ENCODE measurements at regions not wholly inside any gene's neighbourhood (a gene's known extent, or its start where the extent isn't known, plus 50 kb on each side); places are given as distances from the start of the nearest gene placed in this dataset.

GRCh38 chr4:160580581-160580980 is 1477.7 kb downstream of the RAPGEF2 start:
- no peak for TF ChIP-seq CTCF (IDR thresholded peaks at IDR 0.05)
- no peak for TF ChIP-seq POLR2AphosphoS5 (IDR thresholded peaks at IDR 0.05)

All from upper lobe of left lung (tissue), 4 donors.